ENCODE measurements at regions not wholly inside any gene's neighbourhood (a gene's known extent, or its start where the extent isn't known, plus 50 kb on each side); places are given as distances from the start of the nearest gene placed in this dataset.

DNA sequence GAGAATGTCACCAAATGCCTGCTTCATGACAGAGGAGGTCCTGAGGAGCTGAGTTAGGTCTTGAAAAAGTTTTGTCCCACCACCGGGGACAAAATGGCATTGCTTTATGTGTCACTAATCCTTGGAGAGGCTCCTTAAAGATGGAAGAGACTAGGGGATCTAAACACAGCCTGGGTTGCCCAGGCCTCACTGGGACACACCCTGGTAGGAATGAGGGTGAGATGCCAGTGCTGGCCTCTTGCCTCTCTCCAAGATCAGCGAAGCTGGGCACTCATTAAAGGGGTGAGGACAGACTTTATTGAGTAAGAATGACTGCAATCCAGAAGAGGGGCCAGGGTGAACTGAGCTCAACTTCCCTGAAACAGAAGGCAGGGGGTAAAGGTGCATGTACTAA lies 58.5 kb upstream of the KLF13 start:
- TF ChIP-seq, protein P1, sequence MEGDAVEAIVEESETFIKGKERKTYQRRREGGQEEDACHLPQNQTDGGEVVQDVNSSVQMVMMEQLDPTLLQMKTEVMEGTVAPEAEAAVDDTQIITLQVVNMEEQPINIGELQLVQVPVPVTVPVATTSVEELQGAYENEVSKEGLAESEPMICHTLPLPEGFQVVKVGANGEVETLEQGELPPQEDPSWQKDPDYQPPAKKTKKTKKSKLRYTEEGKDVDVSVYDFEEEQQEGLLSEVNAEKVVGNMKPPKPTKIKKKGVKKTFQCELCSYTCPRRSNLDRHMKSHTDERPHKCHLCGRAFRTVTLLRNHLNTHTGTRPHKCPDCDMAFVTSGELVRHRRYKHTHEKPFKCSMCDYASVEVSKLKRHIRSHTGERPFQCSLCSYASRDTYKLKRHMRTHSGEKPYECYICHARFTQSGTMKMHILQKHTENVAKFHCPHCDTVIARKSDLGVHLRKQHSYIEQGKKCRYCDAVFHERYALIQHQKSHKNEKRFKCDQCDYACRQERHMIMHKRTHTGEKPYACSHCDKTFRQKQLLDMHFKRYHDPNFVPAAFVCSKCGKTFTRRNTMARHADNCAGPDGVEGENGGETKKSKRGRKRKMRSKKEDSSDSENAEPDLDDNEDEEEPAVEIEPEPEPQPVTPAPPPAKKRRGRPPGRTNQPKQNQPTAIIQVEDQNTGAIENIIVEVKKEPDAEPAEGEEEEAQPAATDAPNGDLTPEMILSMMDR (IDR thresholded peaks at IDR 0.05 in 4 of 5, conservative IDR thresholded peaks at IDR 0.05 in 1 of 5), result no peak
- no peak for TF ChIP-seq POLR2A (IDR thresholded peaks at IDR 0.05)

All from gastrocnemius medialis (tissue), 4 donors.